HG02938 (cell line): ENCODE measurements at regions not wholly inside any gene's neighbourhood (a gene's known extent, or its start where the extent isn't known, plus 50 kb on each side); places are given as distances from the start of the nearest gene placed in this dataset.
"Not testable (repeated sequence)": the region's sequence is repeated elsewhere in the genome, so short reads cannot be mapped to it uniquely, and the experiment has no call there.

ENCODE experiments used
- ATAC-seq: cut with Tn5 transposase; IDR thresholded peaks from one replicate; pipeline ENCODE4 v1.9.1; 2021; ENCODE audit warnings: mild to moderate bottlenecking, moderate library complexity; ENCODE audit not compliant: unreplicated experiment

- ATAC-seq = not testable (repeated sequence)
Measured at GRCh38 chr1:234809854-234810245, 199.9 kb upstream of the IRF2BP2 start.

- ATAC-seq = not testable (repeated sequence)
Measured at GRCh38 chr1:234808943-234809853, 199.2 kb upstream of the IRF2BP2 start.

- ATAC-seq = not testable (repeated sequence)
Measured at GRCh38 chr1:234808459-234808858, 198.5 kb upstream of the IRF2BP2 start.

GRCh38 chr1:234807705-234808104 lies 197.7 kb upstream of the IRF2BP2 start:
- not testable (repeated sequence) for ATAC-seq

- ATAC-seq = not testable (repeated sequence)
Measured at GRCh38 chr1:234802586-234802985, 192.6 kb upstream of the IRF2BP2 start.

- ATAC-seq = not testable (repeated sequence)
Measured at GRCh38 chr1:234801636-234802035, 191.7 kb upstream of the IRF2BP2 start.

GRCh38 chr1:234801147-234801546 lies 191.2 kb upstream of the IRF2BP2 start:
- not testable (repeated sequence) for ATAC-seq

- ATAC-seq = not testable (repeated sequence)
Measured at GRCh38 chr1:234800563-234800962, 190.6 kb upstream of the IRF2BP2 start.

GRCh38 chr1:234799021-234799689 lies 189.2 kb upstream of the IRF2BP2 start:
- ATAC-seq = not testable (repeated sequence)

- not testable (repeated sequence) for ATAC-seq
Measured at GRCh38 chr1:234797216-234797615, 187.2 kb upstream of the IRF2BP2 start.

- not testable (repeated sequence) for ATAC-seq
Measured at GRCh38 chr1:234796438-234796792, 186.4 kb upstream of the IRF2BP2 start.

- ATAC-seq = not testable (repeated sequence)
Measured at GRCh38 chr1:234795711-234796437, 185.9 kb upstream of the IRF2BP2 start.

- ATAC-seq = not testable (repeated sequence)
Measured at GRCh38 chr1:234795007-234795406, 185.0 kb upstream of the IRF2BP2 start.

GRCh38 chr1:234794452-234794851 lies 184.5 kb upstream of the IRF2BP2 start:
- ATAC-seq = not testable (repeated sequence)

- ATAC-seq = not testable (repeated sequence)
Measured at GRCh38 chr1:234793924-234794323, 183.9 kb upstream of the IRF2BP2 start.

- ATAC-seq = not testable (repeated sequence)
Measured at GRCh38 chr1:234792221-234792864, 182.4 kb upstream of the IRF2BP2 start.

- not testable (repeated sequence) for ATAC-seq
Measured at GRCh38 chr1:234791615-234792014, 181.6 kb upstream of the IRF2BP2 start.

GRCh38 chr1:234790333-234790732 lies 180.4 kb upstream of the IRF2BP2 start:
- not testable (repeated sequence) for ATAC-seq

- ATAC-seq = not testable (repeated sequence)
Measured at GRCh38 chr1:234787011-234787584, 177.1 kb upstream of the IRF2BP2 start.

GRCh38 chr1:234785922-234786321 lies 175.9 kb upstream of the IRF2BP2 start:
- ATAC-seq = not testable (repeated sequence)
